ENCODE measurements at regions not wholly inside any gene's neighbourhood (a gene's known extent, or its start where the extent isn't known, plus 50 kb on each side); places are given as distances from the start of the nearest gene placed in this dataset.

- no peak for TF ChIP-seq MAX (IDR thresholded peaks at IDR 0.05; ENCODE audit: low read depth, low read length)
- TF ChIP-seq CTCF (IDR thresholded peaks at IDR 0.05 in 2 of 3, conservative IDR thresholded peaks at IDR 0.05 in 1 of 3; ENCODE audit: control insufficient read depth in 2 of 3, extremely low read depth in 1 of 3, insufficient read depth in 1 of 3, low read depth in 3 of 3, low read length in 3 of 3) = peak; percentile 60 to 83 (median 70)
- no peak for TF ChIP-seq POLR2A (IDR thresholded peaks at IDR 0.05; ENCODE audit: low read depth, low read length)
- TF ChIP-seq BRCA1 (IDR thresholded peaks at IDR 0.05; ENCODE audit: low read depth, low read length) = no peak
- TF ChIP-seq SMC3 (IDR thresholded peaks at IDR 0.05; ENCODE audit: borderline replicate concordance, low read length) = peak; percentile 90
- no peak for TF ChIP-seq CEBPB (IDR thresholded peaks at IDR 0.05; ENCODE audit: borderline replicate concordance in 1 of 2, low read depth in 2 of 2, low read length in 2 of 2)
- no peak for TF ChIP-seq EGR1 (IDR thresholded peaks at IDR 0.05; ENCODE audit: borderline replicate concordance in 1 of 2, low read depth in 2 of 2, low read length in 2 of 2)
- TF ChIP-seq ZNF274 (IDR thresholded peaks at IDR 0.05; ENCODE audit: insufficient read depth, insufficient read length) = no peak
- no peak for TF ChIP-seq SRF (IDR thresholded peaks at IDR 0.05; ENCODE audit: low read depth in 2 of 2, low read length in 2 of 2)
- TF ChIP-seq MXI1 (IDR thresholded peaks at IDR 0.05; ENCODE audit: low read depth, low read length) = no peak
- no peak for TF ChIP-seq EZH2 (IDR thresholded peaks at IDR 0.05; ENCODE audit: borderline replicate concordance, control insufficient read depth, low read depth, low read length)
- TF ChIP-seq SP1 (IDR thresholded peaks at IDR 0.05; ENCODE audit: low read depth, low read length) = no peak
- no peak for TF ChIP-seq SREBF2 (IDR thresholded peaks at IDR 0.05; ENCODE audit: low read length)
These were observed 201.5 kb upstream of the FAM241A start for GRCh38 chr4:111943796-111944203.
